ENCODE measurements at regions not wholly inside any gene's neighbourhood (a gene's known extent, or its start where the extent isn't known, plus 50 kb on each side); places are given as distances from the start of the nearest gene placed in this dataset.
"Not testable (repeated sequence)": the region's sequence is repeated elsewhere in the genome, so short reads cannot be mapped to it uniquely, and the experiment has no call there.

- DNase-seq: no peak
Measured at GRCh38 chr9:85487872-85488271, 253.9 kb downstream of the AGTPBP1 start.

DNA sequence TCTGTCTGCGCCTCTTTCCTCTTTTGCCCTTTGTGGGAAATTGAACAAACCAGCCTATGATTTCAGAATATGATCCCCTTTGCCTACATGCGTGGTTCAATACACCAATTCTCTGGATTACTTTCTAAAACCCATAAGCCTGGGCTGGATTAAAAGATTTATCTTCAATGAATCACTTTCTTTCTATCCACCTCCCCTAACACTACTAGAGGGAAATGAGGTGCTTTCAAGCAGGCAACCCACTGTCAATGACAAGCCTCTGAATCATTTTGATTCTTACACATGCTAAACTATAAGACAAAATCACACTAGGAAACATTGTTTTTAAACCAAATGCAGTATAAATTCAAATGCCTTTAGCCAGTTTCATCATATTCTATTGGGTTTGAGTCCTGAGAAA is 257.5 kb downstream of the AGTPBP1 start:
- no peak for DNase-seq

DNA sequence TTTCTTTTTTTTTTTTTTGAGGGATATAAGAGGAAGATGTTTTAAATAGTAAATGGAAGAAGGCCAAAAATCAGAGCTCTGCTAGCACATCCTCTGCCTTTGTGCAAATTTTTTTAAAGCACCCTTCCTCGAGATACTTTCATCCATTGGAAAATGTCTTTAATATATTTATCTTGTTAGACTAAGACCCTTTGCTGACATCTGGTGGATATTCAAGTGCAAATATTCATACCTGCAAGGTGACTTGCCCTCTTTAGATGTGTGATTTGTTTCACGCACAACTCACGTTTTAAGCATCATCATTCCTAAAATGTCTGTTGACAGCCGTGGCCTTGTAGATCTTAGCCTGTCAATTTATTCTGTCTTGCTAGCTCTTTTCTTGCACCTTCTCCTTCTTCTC is 258.5 kb downstream of the AGTPBP1 start:
- no peak for DNase-seq

DNA sequence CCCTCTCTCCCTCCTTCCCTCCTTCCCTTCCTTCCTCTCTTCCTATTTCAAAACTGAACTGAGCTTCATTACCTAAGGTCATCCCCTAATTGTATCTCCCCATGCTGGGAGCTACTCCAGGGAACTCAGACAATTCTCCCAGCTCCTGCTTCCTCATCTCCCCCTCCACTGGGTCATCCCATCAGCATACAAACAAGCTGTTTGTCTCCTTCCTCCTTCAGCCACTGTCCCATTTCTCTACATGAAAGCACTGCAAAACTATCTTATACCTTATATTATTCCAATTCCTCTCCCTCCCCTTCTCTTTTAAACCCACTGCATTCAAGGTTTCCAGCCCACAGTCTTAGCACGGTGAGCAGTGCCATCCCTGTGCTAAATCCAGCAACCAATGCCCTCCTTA is 262.4 kb downstream of the AGTPBP1 start:
- no peak for DNase-seq

- no peak for DNase-seq
Measured at GRCh38 chr9:85478847-85479246, 262.9 kb downstream of the AGTPBP1 start.

- not testable (repeated sequence) for DNase-seq
Measured at GRCh38 chr9:85474896-85475295, 266.9 kb downstream of the AGTPBP1 start.

DNA sequence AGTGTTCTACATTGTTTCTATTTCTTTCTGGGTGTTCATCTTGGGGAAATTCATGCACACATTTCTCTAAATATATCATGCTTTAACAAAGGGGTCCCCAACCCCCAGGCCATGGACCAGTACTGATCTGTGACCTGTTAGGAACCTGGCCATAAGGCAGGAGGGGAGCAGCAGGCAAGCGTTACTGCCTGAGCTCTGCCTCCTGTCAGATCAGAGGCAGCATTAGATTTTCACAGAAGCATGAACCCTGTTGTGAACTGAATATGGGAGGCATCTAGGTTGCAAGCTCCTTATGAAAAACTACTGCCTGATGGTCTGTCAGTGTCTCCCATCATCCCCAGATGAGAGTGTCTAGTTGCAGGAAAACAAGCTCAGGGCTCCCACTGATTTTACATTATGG is 270.0 kb downstream of the AGTPBP1 start:
- no peak for DNase-seq

DNA sequence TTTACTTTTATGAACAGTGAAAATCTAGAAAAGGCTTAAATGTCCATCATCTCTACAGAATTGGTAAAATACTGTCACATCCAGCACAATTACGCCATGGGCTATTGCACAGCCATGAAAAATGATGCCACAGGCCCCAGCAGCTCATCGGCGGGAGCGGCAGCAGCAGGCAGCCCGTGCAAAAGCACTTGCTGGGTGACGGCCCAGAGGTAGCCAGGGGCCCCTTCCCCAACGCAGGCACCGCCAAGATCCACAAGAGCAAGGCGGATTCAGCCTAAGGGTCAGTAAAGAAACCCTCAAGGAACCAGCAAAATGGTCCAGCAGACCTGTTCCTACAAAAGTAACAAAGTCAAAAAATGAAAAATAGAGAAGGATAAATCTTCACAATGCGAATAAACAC is 272.7 kb downstream of the AGTPBP1 start:
- DNase-seq: no peak

DNA sequence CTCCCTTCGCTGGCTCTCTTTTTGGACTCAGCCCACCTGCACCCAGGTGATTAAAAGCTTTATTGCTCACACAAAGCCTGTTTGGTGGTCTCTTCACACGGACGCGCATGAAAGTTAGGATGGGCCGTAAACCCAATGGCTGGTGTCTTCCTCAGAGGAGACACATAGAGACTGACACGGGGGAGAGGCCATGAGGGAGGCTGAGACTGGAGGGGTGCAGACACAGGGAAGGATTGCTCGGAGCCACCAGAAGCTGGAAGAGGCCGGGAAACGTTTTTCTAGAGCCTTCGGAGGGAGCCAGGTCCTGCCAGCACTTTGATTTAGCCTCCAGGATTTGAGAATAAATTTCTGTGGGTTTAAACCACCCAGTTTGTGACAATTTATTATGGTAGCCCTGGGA is 274.9 kb downstream of the AGTPBP1 start:
- no peak for DNase-seq

DNA sequence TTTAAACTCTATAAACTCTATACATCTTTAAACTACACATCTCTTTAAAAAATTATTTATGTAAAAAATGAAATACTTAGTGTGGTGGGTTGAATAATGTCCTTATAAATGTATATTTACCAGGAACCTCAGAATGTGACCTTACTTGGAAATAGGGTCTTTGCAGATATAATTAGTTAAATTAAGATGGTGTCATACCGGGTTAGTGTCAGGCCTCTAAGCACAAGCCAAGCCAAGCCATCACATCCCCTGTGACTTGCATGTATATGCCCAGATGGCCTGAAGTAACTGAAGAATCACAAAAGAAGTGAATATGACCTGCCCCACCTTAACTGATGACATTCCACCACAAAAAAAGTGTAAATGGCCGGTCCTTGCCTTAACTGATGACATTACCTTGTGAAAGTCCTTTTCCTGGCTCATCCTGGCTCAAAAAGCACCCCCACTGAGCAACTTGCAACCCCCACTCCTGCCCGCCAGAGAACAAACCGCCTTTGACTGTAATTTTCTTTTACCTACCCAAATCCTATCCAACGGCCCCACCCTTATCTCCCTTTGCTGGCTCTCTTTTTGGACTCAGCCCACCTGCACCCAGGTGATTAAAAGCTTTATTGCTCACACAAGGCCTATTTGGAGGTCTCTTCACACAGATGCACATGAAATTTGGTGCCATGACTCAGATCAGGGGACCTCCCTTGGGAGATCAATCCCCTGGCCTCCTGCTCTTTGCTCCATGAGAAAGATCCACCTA is 283.5 kb downstream of the AGTPBP1 start:
- DNase-seq: not testable (repeated sequence)

DNA sequence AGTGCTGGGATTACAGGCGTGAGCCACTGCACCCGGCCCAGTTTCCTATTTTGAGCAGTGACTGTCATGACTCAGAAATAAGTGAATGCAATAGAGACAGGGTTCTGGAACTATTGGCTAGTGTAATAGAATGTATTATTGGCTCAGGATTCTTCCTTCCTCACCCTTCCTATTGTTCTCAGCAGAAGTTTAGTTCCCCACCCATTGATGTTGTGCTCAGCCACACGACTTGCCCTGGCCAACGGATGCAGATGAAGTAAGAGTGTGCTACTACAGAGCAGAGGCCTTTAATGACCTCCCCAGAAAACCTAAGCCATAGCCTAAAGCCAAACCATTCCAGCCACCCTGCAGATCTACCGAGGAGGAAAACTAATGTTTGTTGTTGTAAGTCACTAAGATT is 287.9 kb downstream of the AGTPBP1 start:
- DNase-seq: no peak

DNA sequence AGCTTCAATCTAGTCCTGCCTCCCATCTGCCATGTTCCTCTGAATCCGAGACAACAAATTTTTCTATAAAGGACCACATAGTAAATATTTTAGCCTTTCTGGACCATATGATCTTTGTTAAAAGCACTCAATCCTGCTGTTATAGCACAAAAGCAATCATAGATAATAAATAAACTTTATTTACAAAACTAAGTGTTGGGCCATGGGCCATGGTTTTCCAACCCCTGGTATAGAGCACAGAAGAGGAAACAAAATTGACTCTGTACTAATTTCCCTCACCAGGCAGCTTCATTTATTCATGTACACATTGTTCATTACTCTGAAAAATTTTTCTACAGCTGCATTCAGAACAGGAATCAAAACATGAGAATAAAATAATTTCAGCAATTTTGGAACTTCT is 288.9 kb downstream of the AGTPBP1 start:
- no peak for DNase-seq

- no peak for DNase-seq
Measured at GRCh38 chr9:85451680-85452079, 290.1 kb downstream of the AGTPBP1 start.

GRCh38 chr9:85445887-85446286 is 295.9 kb downstream of the AGTPBP1 start:
- DNase-seq: no peak

DNA sequence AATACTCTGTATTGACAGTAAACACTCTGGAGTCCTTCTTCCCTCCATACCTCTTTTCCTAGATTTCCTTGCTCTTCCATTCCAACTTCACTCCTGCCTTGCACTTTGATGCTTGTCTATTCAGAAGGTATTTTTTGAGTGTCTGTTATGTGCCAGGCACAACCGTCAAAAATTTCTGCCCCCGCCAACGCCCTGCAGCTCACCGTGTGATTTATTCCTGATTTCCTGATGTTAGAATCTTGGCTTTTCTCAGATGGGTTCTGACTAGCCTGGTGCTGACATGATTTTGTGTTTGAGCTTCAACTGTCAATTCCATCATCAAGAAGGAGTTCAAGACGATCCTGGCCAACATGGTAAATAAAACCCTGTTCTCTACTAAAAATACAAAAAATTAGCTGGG is 297.5 kb downstream of the AGTPBP1 start:
- no peak for DNase-seq

- no peak for DNase-seq
Measured at GRCh38 chr9:85443190-85443598, 298.6 kb downstream of the AGTPBP1 start.

GRCh38 chr9:85439791-85440190 is 302.0 kb downstream of the AGTPBP1 start:
- no peak for DNase-seq

DNA sequence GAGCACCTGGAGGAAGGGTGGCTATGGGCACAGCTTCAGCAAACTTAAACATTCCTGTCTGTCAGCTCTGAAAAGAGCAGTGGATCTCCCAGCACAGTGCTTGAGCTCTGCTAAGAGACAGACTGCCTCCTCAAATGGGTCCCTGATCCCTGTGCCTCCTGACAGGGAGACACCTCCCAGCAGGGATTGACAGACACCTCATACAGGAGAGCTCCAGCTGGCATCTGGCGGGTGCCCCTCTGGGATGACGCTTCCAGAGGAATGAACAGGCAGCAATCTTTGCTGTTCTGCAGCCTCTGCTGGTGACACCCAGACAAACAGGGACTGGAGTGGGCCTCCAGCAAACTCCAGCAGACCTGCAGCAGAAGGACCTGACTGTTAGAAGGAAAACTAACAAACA is 307.8 kb downstream of the AGTPBP1 start:
- not testable (repeated sequence) for DNase-seq

DNA sequence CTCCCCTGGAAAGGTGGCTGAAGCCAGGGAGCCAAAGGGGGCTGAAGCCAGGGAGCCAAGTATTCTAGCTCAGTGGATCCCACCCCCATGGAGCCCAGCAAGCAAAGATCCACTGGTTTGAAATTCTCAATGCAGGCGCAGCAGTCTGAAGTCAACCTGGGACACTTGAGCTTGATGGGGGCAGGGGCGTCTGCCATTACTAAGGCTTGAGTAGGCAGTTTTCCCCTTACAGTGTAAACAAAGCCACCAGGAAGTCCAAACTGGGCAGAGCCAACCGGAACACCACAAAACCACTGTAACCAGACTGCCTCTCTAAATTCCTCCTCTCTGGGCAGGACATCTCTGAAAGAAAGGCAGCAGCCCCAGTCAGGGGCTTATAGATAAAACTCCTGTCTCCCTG is 308.2 kb downstream of the AGTPBP1 start:
- not testable (repeated sequence) for DNase-seq

- DNase-seq: no peak
Measured at GRCh38 chr9:85433046-85433445, 308.7 kb downstream of the AGTPBP1 start.

DNA sequence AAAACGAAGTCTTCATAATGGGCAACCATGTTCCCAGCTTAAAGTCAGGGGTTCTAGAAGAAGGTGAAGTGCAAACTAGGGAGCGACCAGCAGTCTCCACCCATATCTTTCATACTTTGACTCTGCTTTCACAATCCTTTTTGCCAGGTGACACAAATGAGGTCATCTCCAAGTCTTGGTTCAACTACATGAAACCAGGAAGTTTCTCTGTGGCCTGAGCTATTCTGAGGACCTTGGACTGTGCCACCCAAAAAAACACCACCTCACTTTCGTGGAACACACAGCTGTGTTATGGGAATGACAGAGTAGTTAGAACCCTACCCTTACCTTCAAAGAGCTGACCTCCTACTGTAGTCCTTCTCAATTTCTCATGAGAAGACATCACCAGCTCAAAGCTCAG is 309.2 kb downstream of the AGTPBP1 start:
- no peak for DNase-seq

- no peak for DNase-seq
Measured at GRCh38 chr9:85431339-85432102, 310.2 kb downstream of the AGTPBP1 start.

DNA sequence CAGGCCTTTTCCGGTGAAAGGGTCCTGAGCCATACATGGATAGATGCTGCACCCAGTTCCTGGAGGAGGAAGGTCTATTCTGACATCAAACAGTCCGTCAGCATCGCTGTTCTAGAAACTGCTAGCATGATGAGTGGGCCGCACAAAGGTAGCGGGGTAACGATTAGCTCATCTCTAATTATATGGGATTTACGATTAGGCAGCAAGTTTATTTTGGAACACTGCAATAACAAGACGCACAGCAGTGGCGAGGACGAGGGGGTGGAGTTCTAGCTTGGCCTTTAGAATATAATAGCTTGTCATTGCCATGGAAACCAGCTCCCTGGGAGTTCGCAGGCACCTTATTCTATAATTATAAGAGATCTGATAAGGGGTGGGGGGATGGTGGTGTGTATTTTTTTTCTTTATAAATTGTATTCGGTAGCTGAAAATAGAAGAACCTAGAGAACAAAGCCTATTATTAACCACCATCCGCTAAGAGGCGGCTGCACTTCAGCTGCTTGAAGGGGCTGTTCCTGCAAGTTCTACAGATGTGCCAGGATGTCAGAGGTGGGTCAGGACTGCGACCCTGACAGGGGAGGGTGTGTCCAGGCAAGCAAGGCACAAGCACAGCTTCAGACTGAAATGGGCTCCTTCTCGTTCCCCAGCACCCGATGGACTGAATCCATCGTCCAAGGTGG is 311.0 kb downstream of the AGTPBP1 start:
- no peak for DNase-seq

- DNase-seq: no peak
Measured at GRCh38 chr9:85428230-85428629, 313.5 kb downstream of the AGTPBP1 start.

Measured in GOT3 (cell line).